Umbilical cord (tissue), 1 donor: ENCODE measurements at regions not wholly inside any gene's neighbourhood (a gene's known extent, or its start where the extent isn't known, plus 50 kb on each side); places are given as distances from the start of the nearest gene placed in this dataset.
"Not testable (repeated sequence)": the region's sequence is repeated elsewhere in the genome, so short reads cannot be mapped to it uniquely, and the experiment has no call there.

ENCODE experiments used
- DNase-seq: peaks from one replicate; pipeline ENCODE4 v3.0.0-alpha.2; 2015; ENCODE audit warnings: low spot score

GRCh38 chr16:85238233-85238647, 126.0 kb upstream of the CIBAR2 start:
- peak; percentile 95 for DNase-seq

GRCh38 chr16:85239239-85239638, 127.0 kb upstream of the CIBAR2 start:
- DNase-seq, result no peak

- DNase-seq, result no peak
These were observed 127.6 kb upstream of the CIBAR2 start for GRCh38 chr16:85239871-85240270.

- no peak for DNase-seq
These were observed 129.0 kb upstream of the CIBAR2 start for GRCh38 chr16:85240982-85241924.

- DNase-seq, result no peak
These were observed 129.9 kb upstream of the CIBAR2 start for GRCh38 chr16:85242140-85242539.

GRCh38 chr16:85243308-85243707, 131.0 kb upstream of the CIBAR2 start:
- no peak for DNase-seq

DNA sequence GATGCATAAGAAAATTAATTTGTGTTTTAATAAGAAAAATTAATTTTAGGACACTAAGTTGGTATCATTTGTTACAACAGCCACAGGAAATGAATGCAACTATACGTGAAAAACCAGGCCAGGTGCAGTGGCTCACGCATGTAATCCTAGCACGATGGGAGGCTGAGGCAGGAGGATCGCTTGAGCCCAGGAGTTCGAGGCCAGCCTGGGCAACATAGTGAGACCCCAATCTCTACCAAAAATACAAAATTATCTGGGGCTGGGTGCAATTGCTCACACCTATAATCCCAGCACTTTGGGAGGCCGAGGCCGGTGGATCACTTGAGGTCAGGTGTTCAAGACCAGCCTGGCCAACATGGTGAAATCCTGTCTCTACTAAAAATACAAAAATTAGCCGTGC, 132.2 kb upstream of the CIBAR2 start:
- DNase-seq, result not testable (repeated sequence)

DNA sequence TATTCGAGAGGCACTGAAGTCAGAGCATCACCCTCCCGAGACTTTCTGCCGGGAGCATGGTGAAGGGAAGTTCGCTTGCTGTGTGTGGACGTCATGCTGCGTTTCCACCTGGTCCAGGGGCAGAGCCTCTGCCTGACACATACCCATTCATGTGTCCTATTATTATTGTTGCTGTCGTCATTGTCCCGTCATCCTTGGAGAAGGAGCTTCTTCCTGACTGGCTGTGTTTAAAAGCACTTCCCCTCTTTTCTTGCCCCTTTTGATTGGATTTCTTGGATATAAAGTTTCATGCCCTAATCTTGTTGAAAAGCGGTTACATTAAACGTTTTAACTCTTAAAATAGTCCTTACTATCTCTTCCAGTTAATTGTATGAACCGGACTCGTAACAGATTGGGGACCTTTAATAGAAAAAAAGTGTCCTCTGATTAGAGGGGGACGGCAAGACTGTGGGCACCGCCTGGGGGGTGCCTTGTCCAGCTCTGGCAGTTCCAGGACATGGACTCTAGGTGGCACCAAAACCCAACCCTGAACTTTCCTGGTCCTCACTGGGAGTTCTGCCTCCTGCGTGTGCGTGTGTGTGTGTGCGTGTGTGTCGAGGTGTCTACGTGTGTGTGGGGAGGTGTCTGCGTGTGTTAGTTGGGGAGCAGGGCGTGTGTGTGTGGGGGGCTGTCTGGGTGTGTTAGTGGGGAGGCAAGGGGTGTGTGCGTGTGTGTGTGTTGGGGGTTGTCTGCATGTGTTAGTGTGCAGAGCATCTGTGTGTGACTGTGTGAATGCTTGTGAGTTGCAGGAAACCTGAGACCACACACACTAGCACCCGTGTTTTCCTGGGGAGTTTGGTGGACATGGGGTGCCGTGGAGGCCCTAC, 133.3 kb upstream of the CIBAR2 start:
- peak; percentile 77 for DNase-seq

DNA sequence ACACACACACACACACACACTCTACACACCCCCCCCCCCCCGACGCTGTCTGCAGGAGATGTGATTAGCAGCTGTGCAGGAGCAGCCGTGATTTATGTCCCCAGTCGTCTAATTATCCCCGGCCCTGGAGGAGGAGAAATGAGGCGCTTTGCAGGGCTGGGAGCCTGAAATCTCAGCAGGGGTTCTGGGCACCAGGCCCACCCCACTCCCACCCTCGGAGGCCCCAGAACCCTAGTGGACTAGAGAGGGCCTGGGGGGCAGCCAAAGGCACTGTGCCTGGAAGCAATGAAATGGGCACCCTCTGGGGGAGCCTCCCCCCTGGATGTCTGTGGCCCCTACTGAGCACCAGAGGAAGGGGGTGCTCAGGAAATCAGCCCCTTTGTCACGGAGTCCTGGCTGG, 134.2 kb upstream of the CIBAR2 start:
- no peak for DNase-seq

DNA sequence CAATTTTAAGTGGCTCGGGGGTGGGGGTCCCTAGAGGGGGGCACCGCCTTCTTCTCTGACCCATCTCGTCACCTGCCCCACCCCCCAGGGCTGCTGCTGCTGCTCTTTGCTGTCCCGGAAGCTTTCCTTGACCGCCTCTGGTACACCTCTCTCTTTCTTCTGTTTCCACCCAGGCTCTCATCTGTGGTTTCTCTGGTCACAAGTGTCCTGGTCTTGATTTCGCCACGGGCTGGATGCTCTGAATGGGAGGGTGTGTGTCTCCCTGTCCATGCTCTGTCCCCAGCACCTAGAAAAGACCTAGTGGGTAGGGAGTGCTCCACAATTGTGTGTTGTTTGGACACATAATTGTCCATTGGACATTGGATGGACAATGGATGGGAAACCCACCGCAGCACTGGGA, 134.7 kb upstream of the CIBAR2 start:
- no peak for DNase-seq

GRCh38 chr16:85248342-85248741, 136.1 kb upstream of the CIBAR2 start:
- DNase-seq, result no peak

- DNase-seq, result no peak
These were observed 136.6 kb upstream of the CIBAR2 start for GRCh38 chr16:85248857-85249256.

DNA sequence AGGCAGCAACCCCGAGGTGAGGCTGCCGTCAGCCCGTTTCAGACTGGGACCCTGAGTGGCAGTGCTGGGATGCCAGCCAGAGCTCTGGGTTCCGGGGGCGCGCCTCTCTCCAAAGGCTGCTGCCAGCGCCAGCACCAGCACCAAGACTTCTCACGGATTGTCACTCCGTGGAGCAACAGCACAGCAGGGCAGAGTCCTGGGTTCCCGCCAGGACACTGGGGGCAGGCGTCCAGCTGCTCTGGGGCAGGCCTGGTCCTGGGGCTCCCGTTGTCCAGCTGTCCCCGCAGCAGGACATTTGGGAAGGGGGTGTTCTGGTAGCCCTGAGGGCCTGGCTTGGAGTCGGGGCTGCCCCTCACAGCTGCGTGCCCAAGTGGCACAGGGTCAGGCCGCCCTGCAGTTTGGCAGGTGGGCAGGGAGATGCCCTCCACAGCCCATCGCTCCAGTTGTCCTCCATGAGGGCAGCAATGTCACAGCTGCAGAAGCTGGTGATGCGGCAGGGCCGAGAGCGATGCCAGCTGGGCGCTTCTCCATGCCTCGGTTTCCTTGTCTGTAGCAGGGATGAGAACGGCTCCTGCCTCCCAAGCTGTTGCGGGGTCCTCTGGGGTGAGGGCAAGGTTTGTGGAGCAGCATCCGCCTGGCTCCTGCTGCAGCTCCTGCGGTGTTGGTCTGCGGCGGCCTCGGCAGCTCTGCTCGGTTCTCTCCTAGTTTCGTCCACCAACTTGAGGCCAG, 137.3 kb upstream of the CIBAR2 start:
- no peak for DNase-seq

DNA sequence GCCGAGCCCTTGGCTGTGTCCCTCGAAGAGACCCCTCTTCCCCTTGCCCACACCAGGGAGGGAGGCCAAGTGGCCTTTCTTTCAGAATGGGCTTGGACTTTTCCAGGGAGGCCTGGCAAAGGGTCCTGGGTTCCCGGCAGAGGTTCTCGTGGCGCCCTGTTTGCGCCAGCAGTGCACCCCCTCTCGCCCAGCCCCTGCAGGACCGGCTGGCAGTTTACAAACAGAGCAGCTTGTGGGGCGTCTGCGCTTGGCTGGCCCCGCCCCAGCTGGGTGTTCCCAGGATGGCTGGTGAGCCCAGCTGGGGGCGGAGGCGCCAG, 137.8 kb upstream of the CIBAR2 start:
- peak; percentile 57 for DNase-seq

GRCh38 chr16:85250609-85251223, 138.4 kb upstream of the CIBAR2 start:
- peak; percentile 90 for DNase-seq

- DNase-seq, result no peak
These were observed 139.0 kb upstream of the CIBAR2 start for GRCh38 chr16:85251225-85251760.

- no peak for DNase-seq
These were observed 139.7 kb upstream of the CIBAR2 start for GRCh38 chr16:85252014-85252413.

DNA sequence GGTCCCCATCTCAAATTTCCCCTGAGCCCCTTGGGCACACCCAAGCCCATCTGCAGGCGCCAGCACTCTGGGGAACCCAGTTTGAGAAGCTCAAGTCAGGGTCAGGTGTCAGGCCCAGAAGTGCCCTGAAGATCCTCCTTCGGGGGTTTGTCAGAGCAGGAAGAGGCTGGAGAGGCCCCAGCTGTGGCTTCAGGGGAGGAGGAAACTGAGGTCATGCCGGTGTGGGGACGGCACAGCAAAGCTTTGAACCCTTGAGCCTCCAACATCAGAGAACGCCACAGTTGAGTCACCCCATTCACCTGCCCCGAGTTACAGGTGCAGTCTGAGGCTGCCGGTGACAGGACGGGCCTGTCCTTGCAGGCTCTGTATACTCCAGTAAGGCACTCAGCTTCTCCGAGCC, 140.2 kb upstream of the CIBAR2 start:
- no peak for DNase-seq

DNA sequence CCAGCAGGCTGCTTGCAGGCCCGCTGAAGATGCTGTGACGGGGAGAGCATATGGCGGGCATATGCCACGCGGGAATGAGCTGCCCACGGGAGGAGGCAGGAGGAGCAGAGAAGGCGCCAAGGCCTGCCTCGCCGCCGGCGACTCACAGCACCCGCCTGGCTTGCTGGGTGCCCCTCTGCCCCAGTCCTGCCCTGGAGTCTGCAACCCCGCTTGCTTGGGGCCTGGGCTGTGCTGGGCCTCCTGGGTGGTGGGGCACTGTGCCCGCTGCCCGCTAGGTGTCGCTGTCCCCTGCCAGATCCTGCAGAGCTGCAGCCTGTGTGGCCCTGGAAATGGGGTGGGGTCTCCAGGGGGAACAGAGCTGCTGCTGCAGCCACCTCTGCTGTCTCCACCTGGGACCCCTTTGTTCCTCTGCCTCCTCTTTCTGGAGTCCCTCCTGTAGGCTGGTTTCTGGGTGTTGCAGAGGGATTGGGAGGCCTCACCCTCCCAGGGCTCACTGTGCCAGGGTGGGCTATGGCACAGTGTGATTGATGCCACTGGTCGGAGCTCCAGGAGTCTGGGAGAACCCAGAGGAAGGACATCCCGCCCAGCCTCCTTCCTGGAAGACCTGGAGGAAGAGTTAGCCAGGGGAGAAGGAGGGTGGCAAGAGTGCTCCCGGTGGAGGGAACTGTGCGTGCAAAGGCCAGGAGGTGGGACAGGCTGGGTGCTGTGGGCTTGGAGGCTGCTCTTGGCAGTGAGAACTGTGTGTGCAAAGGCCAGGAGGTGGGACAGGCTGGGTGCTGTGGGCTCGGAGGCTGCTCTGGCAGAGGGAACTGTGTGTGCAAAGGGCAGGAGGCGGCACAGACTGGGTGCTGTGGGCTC, 141.0 kb upstream of the CIBAR2 start:
- no peak for DNase-seq

DNA sequence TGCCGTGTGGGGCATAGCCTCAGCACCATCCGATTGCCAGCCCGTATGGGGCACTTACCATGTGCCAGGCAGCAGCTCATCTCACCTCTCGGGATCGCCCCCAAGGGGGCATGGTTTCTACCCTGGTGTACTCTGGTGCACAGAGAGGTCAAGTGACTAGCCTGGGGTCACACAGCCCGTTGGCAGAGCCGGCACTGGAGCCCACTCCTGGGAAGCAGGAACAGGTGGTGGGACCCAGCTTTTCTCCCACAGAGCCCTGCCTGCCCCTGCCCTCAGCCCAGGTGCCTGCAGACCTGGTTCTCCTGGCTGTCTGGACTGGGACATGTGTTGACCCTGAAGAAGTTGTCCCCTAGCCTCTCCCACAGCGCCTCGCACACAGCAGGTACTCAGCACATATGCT, 141.8 kb upstream of the CIBAR2 start:
- no peak for DNase-seq
